H1 (cell line): ENCODE measurements at regions not wholly inside any gene's neighbourhood (a gene's known extent, or its start where the extent isn't known, plus 50 kb on each side); places are given as distances from the start of the nearest gene placed in this dataset.

Experiments
- CTCF ChIA-PET: fragments of 300-600 bp; sonication (Branson Sonifier 250); formaldehyde crosslinking; loops from one replicate; lab custom pipeline; 2021; ENCODE audit not compliant: partially characterized antibody; lab: Charles Lee
- POLR2A ChIA-PET: fragments of 300-600 bp; sonication (Branson Sonifier 250); formaldehyde crosslinking; loops from one replicate; lab custom pipeline; 2021; ENCODE audit warnings: inconsistent platforms; ENCODE audit not compliant: partially characterized antibody; lab: Charles Lee
- DNase-seq, 2 experiments: peaks; one replicate each; pipeline versions ENCODE4 v3.0.0 to v3.0.0-alpha.2; 2010 to 2022; ENCODE audit warnings: low spot score in 2 of 2, low read depth in 1 of 2, mixed read lengths in 1 of 2
- FAIRE-seq: peaks from 2 replicates; lab custom pipeline; 2011; peaks lifted over from hg19 to GRCh38; lab: Jason Lieb, UNC
- H2AFZ ChIP-seq: 2 replicates; pipeline ENCODE4 v1.8.1; 2012; ENCODE audit warnings: low read length, inconsistent platforms
- H2AK5ac ChIP-seq: 2 replicates; pipeline ENCODE4 v1.6.1; 2013; ENCODE audit warnings: low read depth, low read length
- H2BK120ac ChIP-seq: replicated peaks from 2 replicates; pipeline ENCODE3; 2013; ENCODE audit warnings: low read depth, low read length, inconsistent platforms
- H2BK12ac ChIP-seq: 2 replicates; pipeline ENCODE4 v1.6.1; 2013; ENCODE audit warnings: low read depth, low read length
- H2BK15ac ChIP-seq: 2 replicates; pipeline ENCODE4 v1.6.1; 2013; ENCODE audit warnings: low read length
- H2BK20ac ChIP-seq: 2 replicates; pipeline ENCODE4 v1.6.1; 2013; ENCODE audit warnings: low read length
- H2BK5ac ChIP-seq: 2 replicates; pipeline ENCODE4 v1.6.1; 2013; ENCODE audit warnings: low read depth, low read length
- H3K14ac ChIP-seq: 2 replicates; pipeline ENCODE4 v1.6.1; 2013; ENCODE audit warnings: inconsistent platforms; ENCODE audit not compliant: insufficient read length
- H3K18ac ChIP-seq: 2 replicates; pipeline ENCODE4 v1.6.1; 2013; ENCODE audit warnings: low read length; ENCODE audit errors: extremely low read depth
- H3K23ac ChIP-seq: 2 replicates; pipeline ENCODE4 v1.6.1; 2013; ENCODE audit warnings: inconsistent platforms; ENCODE audit not compliant: insufficient read length
- H3K23me2 ChIP-seq: 2 replicates; pipeline ENCODE4 v1.6.1; 2013; ENCODE audit warnings: low read depth, low read length
- H3K27ac ChIP-seq: 2 replicates; pipeline ENCODE4 v1.6.1; 2011; ENCODE audit warnings: low read depth, low read length, inconsistent platforms
- H3K27me3 ChIP-seq, 4 experiments: replicated peaks in 1 of 4; 1 replicate in 1 of 4; 2 replicates in 3 of 4; pipeline versions ENCODE4 v1.6.1 to v1.8.1; 2011 to 2013; ENCODE audit warnings: low read length in 3 of 4, mild to moderate bottlenecking in 3 of 4, inconsistent platforms in 2 of 4, mixed read lengths in 2 of 4, moderate library complexity in 1 of 4; ENCODE audit not compliant: control insufficient read depth in 3 of 4, insufficient read depth in 3 of 4; ENCODE audit errors: extremely low read depth in 1 of 4
- H3K36me3 ChIP-seq, 4 experiments: 2 replicates each; pipeline versions ENCODE4 v1.6.1 to v1.8.1; 2011 to 2013; ENCODE audit warnings: mild to moderate bottlenecking in 4 of 4, low read length in 3 of 4, moderate library complexity in 2 of 4, control low read depth in 1 of 4, inconsistent platforms in 1 of 4; ENCODE audit not compliant: insufficient read depth in 4 of 4, control insufficient read depth in 2 of 4
- H3K4ac ChIP-seq: replicated peaks from 2 replicates; pipeline ENCODE3; 2013; ENCODE audit warnings: low read length, low read depth, mixed read lengths, inconsistent platforms; ENCODE audit not compliant: insufficient read length
- H3K4me1 ChIP-seq, 4 experiments: replicated peaks in 1 of 4; 1 replicate in 1 of 4; 2 replicates in 3 of 4; pipeline versions ENCODE4 v1.6.1 to v1.8.1; 2011 to 2013; ENCODE audit warnings: low read length in 3 of 4, inconsistent platforms in 2 of 4, mixed read lengths in 1 of 4; ENCODE audit not compliant: insufficient read depth in 4 of 4, control insufficient read depth in 3 of 4
- H3K4me2 ChIP-seq, 2 experiments: 2 replicates each; pipeline versions ENCODE4 v1.6.1 to v1.8.1; 2011 to 2013; ENCODE audit warnings: low read depth in 2 of 2, low read length in 2 of 2, control low read depth in 1 of 2, inconsistent platforms in 1 of 2, mild to moderate bottlenecking in 1 of 2; ENCODE audit not compliant: insufficient read depth in 1 of 2
- H3K4me3 ChIP-seq, 4 experiments: fragments of 200-600, 300-600 bp in 1 of 4; sonication (generic), shearing (Covaris generic), sonication (Bioruptor Twin) in 1 of 4; 2 replicates each; pipeline versions ENCODE4 v1.5.1 to v1.8.1; 2011 to 2016; ENCODE audit warnings: low read length in 4 of 4, low read depth in 3 of 4, control low read depth in 2 of 4, inconsistent platforms in 2 of 4, mild to moderate bottlenecking in 2 of 4, mixed read lengths in 1 of 4, moderate library complexity in 1 of 4; ENCODE audit not compliant: insufficient read depth in 2 of 4; ENCODE audit errors: extremely low read depth in 1 of 4
- H3K56ac ChIP-seq: replicated peaks from 2 replicates; pipeline ENCODE3; 2013; ENCODE audit warnings: low read depth, mild to moderate bottlenecking, mixed read lengths, low read length, inconsistent platforms; ENCODE audit not compliant: insufficient read length
- H3K79me1 ChIP-seq: 2 replicates; pipeline ENCODE4 v1.6.1; 2013; ENCODE audit warnings: low read depth, low read length, control low read depth
- H3K79me2 ChIP-seq, 2 experiments: 2 replicates each; pipeline versions ENCODE4 v1.6.1 to v1.8.1; 2012 to 2013; ENCODE audit warnings: low read length in 2 of 2, mild to moderate bottlenecking in 2 of 2, inconsistent platforms in 1 of 2; ENCODE audit not compliant: insufficient read depth in 2 of 2, control insufficient read depth in 1 of 2
- H3K9ac ChIP-seq, 4 experiments: replicated peaks in 1 of 4; 1 replicate in 1 of 4; 2 replicates in 3 of 4; pipeline versions ENCODE4 v1.6.1 to v1.8.1; 2011 to 2013; ENCODE audit warnings: low read depth in 3 of 4, low read length in 3 of 4, control low read depth in 2 of 4, mild to moderate bottlenecking in 2 of 4, moderate library complexity in 2 of 4, inconsistent platforms in 1 of 4; ENCODE audit errors: extremely low read depth in 1 of 4
- H3K9me3 ChIP-seq, 2 experiments: 2 replicates each; pipeline versions ENCODE4 v1.6.1 to v1.8.1; 2012 to 2013; ENCODE audit warnings: mild to moderate bottlenecking in 2 of 2, moderate library complexity in 2 of 2, control low read depth in 1 of 2, inconsistent platforms in 1 of 2, low read depth in 1 of 2, low read length in 1 of 2, mixed read lengths in 1 of 2; ENCODE audit not compliant: insufficient read depth in 2 of 2
- H4K20me1 ChIP-seq, 2 experiments: replicated peaks in 1 of 2; 2 replicates each; pipeline versions ENCODE3 to v1.8.1; 2011 to 2013; ENCODE audit warnings: inconsistent platforms in 2 of 2, low read length in 2 of 2, mild to moderate bottlenecking in 1 of 2; ENCODE audit not compliant: insufficient read depth in 2 of 2, control insufficient read depth in 1 of 2
- H4K5ac ChIP-seq: 2 replicates; pipeline ENCODE4 v1.6.1; 2013; ENCODE audit warnings: low read length, low read depth, mixed read lengths, inconsistent platforms; ENCODE audit not compliant: insufficient read length
- H4K8ac ChIP-seq: 2 replicates; pipeline ENCODE4 v1.8.0; 2013; ENCODE audit warnings: mild to moderate bottlenecking, moderate library complexity, low read length, inconsistent platforms; ENCODE audit not compliant: insufficient read depth; ENCODE audit errors: extremely low read depth
- H4K91ac ChIP-seq: replicated peaks from 2 replicates; pipeline ENCODE3; 2013; ENCODE audit warnings: low read length, mixed read lengths, inconsistent platforms; ENCODE audit not compliant: insufficient read length
- JUN ChIP-seq: IDR thresholded peaks from 2 replicates; pipeline ENCODE4 v1.6.1; 2011; ENCODE audit warnings: low read depth, mild to moderate bottlenecking, improper control_type of control experiment, low read length
- WGBS, 2 experiments: shearing (Covaris generic) in 1 of 2; methylation state at CpG; one replicate each; pipeline versions ENCODE4 v1.1.6 to v1.1.7; 2013 to 2015; ENCODE audit warnings: low lambda C conversion rate in 2 of 2, mixed read lengths in 2 of 2, inconsistent platforms in 1 of 2, low coverage in 1 of 2, missing lambda C conversion rate in 1 of 2; ENCODE audit not compliant: insufficient replicate concordance in 2 of 2, insufficient coverage in 1 of 2, insufficient read length in 1 of 2; ENCODE audit errors: extremely low coverage in 1 of 2, missing lambda C conversion rate in 1 of 2; 5-methylcytosine and 5-hydroxymethylcytosine counted together

DNA sequence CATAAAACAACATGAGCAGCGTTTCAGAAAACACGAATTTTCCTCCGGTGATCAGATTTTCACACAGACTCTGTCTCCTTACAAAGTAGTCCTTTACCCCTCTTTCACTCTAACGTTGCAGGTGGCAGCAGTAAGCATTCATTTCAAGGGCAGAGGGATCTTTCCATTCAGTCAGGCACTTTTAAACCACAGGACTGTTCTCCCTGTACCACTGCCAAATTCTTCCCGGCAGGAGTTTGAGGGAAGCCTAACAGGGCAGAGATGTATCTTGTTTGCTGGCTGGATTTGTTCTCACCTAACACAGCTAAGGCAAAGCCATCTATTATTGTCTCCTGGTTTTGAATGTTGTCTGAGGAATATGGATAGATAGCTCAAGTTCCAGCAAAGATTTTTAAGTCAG lies 1187.3 kb upstream of the SEL1L start:
- Histone ChIP-seq H4K91ac (no peak overlapping the region), H3K79me1 (no peaks in the 10 kb centered on the region), H3K4me1 (no peaks in the 10 kb centered on the region), H3K23ac (no peak overlapping the region), H2AK5ac (no peak overlapping the region), H3K36me3 (no peaks in the 10 kb centered on the region), H2BK5ac (no peak overlapping the region), H3K9ac (no peak overlapping the region), H2BK15ac (no peak overlapping the region), H3K79me2 (no peaks in the 10 kb centered on the region), H3K23me2 (peaks cover 6% of the 10 kb centered on the region; the same call in 1 of the 2 replicates), H4K20me1 (peaks cover 0 to 7% of the 10 kb centered on the region in 2 experiments), H2AFZ (peak overlapping the region; percentile 35), H2BK20ac (no peak overlapping the region), H3K18ac (no peak overlapping the region), H3K9me3 (no peaks in the 10 kb centered on the region), H3K4ac (no peak overlapping the region), H3K4me2 (no peak overlapping the region), H2BK12ac (no peak overlapping the region), H4K8ac (no peak overlapping the region), H3K14ac (no peak overlapping the region), H2BK120ac (no peak overlapping the region), H3K27me3 (no peaks in the 10 kb centered on the region), H4K5ac (no peak overlapping the region), H3K27ac (no peak overlapping the region), H3K56ac (no peak overlapping the region), H3K4me3 (no peak overlapping the region)
- DNase-seq (no peak), FAIRE-seq (no peak)
- ChIA-PET CTCF (interaction anchor here (0.7 to 1.3 kb wide), 3 partner anchors 10 to 131 kb away, joined by 3 to 4 read pairs (median 3); no protein-coding TSS in a partner anchor), POLR2A (no interaction called here)
- 78% methylated on average over 5 of the region's 5 CpGs; no CpG with 5 or more reads in 1 of the 2 experiments for WGBS, 2 experiments
- no peak for TF ChIP-seq JUN
